22Rv1 (cell line): ENCODE measurements at regions not wholly inside any gene's neighbourhood (a gene's known extent, or its start where the extent isn't known, plus 50 kb on each side); places are given as distances from the start of the nearest gene placed in this dataset.
"Not testable (repeated sequence)": the region's sequence is repeated elsewhere in the genome, so short reads cannot be mapped to it uniquely, and the experiment has no call there.

ENCODE experiments used
- ZFX ChIP-seq: fragments of 450-650 bp; IDR thresholded peaks from 2 replicates; pipeline ENCODE4 v1.6.1; 2017; ENCODE audit warnings: antibody characterized with exemption, borderline replicate concordance
- TF ChIP-seq, protein P1 (sequence below): fragments of 450-650 bp; IDR thresholded peaks from 2 replicates; pipeline ENCODE4 v1.5.1; 2017; ENCODE audit warnings: mild to moderate bottlenecking

DNA sequence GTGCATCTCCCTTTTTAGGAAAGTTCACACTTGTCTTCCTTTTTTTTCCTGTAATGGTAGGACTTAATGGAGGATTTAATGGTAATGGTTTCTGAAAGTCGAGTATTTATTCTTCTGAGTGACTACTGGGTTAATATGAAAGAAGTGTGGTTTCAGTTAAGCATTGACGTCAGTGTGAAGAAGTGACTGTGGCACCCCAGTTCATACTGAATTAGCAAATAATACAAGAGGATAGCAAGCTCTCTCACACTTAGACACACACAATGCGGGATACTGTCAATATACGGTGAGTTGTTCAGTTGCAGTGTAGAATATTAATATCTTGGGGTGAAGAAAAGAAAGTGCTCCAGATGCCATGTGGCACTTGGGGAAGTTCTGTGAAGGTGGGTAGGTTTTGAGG is 167.6 kb upstream of the GOLGA6L22 start:
- TF ChIP-seq, protein P1, sequence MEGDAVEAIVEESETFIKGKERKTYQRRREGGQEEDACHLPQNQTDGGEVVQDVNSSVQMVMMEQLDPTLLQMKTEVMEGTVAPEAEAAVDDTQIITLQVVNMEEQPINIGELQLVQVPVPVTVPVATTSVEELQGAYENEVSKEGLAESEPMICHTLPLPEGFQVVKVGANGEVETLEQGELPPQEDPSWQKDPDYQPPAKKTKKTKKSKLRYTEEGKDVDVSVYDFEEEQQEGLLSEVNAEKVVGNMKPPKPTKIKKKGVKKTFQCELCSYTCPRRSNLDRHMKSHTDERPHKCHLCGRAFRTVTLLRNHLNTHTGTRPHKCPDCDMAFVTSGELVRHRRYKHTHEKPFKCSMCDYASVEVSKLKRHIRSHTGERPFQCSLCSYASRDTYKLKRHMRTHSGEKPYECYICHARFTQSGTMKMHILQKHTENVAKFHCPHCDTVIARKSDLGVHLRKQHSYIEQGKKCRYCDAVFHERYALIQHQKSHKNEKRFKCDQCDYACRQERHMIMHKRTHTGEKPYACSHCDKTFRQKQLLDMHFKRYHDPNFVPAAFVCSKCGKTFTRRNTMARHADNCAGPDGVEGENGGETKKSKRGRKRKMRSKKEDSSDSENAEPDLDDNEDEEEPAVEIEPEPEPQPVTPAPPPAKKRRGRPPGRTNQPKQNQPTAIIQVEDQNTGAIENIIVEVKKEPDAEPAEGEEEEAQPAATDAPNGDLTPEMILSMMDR, result not testable (repeated sequence)
- TF ChIP-seq ZFX, result not testable (repeated sequence)
